Mucosa of descending colon (tissue), 3 donors: ENCODE measurements at regions not wholly inside any gene's neighbourhood (a gene's known extent, or its start where the extent isn't known, plus 50 kb on each side); places are given as distances from the start of the nearest gene placed in this dataset.

Experiments used
- ATAC-seq: fragments of 200-7000 bp; cut with Tn5 transposase; one replicate; pipeline ENCODE4 v1.9.1; 2020; ENCODE audit warnings: mild to moderate bottlenecking, moderate library complexity
- DNase-seq, 3 donors: peaks; one replicate each; pipeline ENCODE4 v3.0.0-alpha.2; 2020
- H3K36me3 ChIP-seq: fragments of 200-600 bp; one replicate; pipeline ENCODE4 v1.8.0; 2021; ENCODE audit warnings: low read depth, mild to moderate bottlenecking
- H3K4me1 ChIP-seq: fragments of 200-600 bp; one replicate; pipeline ENCODE4 v1.8.0; 2021; ENCODE audit warnings: low read depth, mild to moderate bottlenecking
- H3K4me3 ChIP-seq: fragments of 200-600 bp; one replicate; pipeline ENCODE4 v1.8.0; 2021; ENCODE audit warnings: mild to moderate bottlenecking
- H3K9me3 ChIP-seq: fragments of 200-600 bp; one replicate; pipeline ENCODE4 v1.8.0; 2021; ENCODE audit warnings: mild to moderate bottlenecking
- intact Hi-C, 2 donors: fragments of 100-400 bp; cut with DNase I in 1 of 2; cut with micrococcal nuclease in 1 of 2; formaldehyde crosslinking; loops; one replicate each; pipeline versions ENCODE4 v1.11.0 to v1.11.1; 2022; cut with DNase I, micrococcal nuclease
- TF ChIP-seq, protein P1 (sequence below): fragments of 200-600 bp; IDR thresholded peaks from one replicate; pipeline ENCODE4 v1.8.0; 2022; ENCODE audit warnings: antibody characterized with exemption, mild to moderate bottlenecking
- donor health status: DM: no; HTN: no; CAD: no; lungs with moderate emphysema.
- donor health status: DM: no; HTN: no; CAD: no.
- donor health status: DM: no; HTN: yes; CAD: no.

DNA sequence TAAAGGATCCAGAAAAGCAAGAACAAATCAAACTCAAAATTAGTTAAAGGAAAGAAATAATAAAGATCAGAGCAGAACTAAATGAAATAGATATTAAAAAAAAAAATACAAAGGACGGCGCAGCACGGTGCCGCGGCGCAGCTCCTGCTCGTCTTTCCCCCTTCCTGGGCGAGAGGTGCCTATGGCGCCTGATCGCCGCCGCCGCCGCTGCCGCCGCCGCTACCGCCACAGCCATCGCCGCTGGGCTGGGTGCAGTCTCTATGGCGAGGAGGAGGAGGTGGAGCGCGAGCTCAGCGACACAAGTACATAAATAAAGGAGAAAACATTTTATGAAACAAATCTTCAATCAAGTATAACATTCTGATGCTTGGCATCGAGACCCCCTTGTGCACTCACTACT is 77.6 kb upstream of the VANGL1 start:
- no peak for DNase-seq
- no peak overlapping the region for H3K4me3 ChIP-seq
- no peak for ATAC-seq
- intact Hi-C loops: no loop called here
- TF ChIP-seq, protein P1, sequence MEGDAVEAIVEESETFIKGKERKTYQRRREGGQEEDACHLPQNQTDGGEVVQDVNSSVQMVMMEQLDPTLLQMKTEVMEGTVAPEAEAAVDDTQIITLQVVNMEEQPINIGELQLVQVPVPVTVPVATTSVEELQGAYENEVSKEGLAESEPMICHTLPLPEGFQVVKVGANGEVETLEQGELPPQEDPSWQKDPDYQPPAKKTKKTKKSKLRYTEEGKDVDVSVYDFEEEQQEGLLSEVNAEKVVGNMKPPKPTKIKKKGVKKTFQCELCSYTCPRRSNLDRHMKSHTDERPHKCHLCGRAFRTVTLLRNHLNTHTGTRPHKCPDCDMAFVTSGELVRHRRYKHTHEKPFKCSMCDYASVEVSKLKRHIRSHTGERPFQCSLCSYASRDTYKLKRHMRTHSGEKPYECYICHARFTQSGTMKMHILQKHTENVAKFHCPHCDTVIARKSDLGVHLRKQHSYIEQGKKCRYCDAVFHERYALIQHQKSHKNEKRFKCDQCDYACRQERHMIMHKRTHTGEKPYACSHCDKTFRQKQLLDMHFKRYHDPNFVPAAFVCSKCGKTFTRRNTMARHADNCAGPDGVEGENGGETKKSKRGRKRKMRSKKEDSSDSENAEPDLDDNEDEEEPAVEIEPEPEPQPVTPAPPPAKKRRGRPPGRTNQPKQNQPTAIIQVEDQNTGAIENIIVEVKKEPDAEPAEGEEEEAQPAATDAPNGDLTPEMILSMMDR: no peak
- no peaks in the 10 kb centered on the region for H3K4me1 ChIP-seq
- H3K9me3 ChIP-seq: peaks cover 14% of the 10 kb centered on the region
- no peaks in the 10 kb centered on the region for H3K36me3 ChIP-seq

DNA sequence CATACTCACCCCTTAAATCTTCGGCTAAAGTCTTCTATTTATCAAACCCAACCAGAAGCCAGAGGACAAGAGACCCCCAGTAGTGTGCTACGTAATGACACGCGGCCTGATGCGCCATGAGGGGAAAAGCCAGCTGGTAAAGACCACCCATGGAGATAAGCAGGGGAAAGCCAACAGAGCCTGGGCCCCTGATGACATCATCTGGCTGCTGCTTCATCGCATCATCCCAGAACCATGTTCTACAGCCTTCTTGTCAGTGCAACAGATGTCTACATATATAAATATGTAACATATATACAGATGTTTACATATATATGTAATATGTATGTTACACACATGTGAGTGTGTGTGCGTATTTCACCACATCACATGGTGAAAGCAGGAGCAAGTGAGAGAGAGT is 81.7 kb upstream of the VANGL1 start:
- H3K9me3 ChIP-seq: no peaks in the 10 kb centered on the region
- no peaks in the 10 kb centered on the region for H3K4me1 ChIP-seq
- no peak for ATAC-seq
- no peak overlapping the region for H3K4me3 ChIP-seq
- TF ChIP-seq, protein P1: no peak
- DNase-seq: no peak
- intact Hi-C loops: no loop called here
- no peaks in the 10 kb centered on the region for H3K36me3 ChIP-seq

DNA sequence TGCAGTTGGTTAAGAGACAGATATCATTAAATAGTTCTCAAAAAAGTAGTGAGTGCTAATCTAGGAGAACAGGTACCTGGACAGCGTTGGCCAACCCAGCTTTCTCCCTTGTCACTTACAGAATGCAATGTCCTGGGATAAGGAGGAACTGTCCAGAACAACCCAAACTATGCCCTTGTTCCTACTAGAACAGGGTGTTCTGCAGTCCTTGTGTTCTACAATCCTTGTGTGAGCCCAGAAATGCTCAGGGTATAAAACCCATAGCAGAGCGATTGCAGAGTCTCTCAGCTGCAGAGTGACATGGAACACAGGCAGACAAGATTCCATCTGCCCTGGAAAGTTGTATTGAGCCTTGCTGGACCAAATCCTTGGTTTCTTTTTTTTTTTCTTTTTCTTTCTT is 83.5 kb upstream of the VANGL1 start:
- TF ChIP-seq, protein P1: no peak
- intact Hi-C loops: no loop called here
- no peaks in the 10 kb centered on the region for H3K9me3 ChIP-seq
- no peak overlapping the region for H3K4me3 ChIP-seq
- ATAC-seq (no peak), DNase-seq (no peak)
- no peaks in the 10 kb centered on the region for H3K36me3 ChIP-seq
- no peaks in the 10 kb centered on the region for H3K4me1 ChIP-seq

DNA sequence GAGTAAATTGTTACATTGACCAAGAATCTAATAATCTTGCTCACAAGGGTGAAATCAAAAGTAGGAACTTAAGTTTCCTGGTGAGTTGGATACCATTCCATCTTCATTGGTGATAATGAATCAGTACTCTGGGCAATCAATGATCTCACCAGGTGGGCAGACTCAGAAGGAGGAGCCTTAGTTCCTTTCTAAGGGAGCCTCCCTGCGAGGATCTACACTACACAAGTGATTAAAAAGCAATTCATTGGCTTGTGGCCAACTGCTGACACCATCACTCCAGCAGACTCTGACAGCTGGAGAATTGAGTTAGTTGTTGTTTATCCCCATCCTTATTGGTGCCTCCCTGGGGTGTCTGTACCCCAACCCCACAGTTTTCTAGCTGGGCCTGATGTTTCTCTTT is 84.1 kb upstream of the VANGL1 start:
- Histone ChIP-seq H3K9me3 (no peaks in the 10 kb centered on the region), H3K4me3 (no peak overlapping the region), H3K36me3 (no peaks in the 10 kb centered on the region), H3K4me1 (no peaks in the 10 kb centered on the region)
- intact Hi-C loops: no loop called here
- ATAC-seq: no peak
- DNase-seq: no peak
- TF ChIP-seq, protein P1: no peak

DNA sequence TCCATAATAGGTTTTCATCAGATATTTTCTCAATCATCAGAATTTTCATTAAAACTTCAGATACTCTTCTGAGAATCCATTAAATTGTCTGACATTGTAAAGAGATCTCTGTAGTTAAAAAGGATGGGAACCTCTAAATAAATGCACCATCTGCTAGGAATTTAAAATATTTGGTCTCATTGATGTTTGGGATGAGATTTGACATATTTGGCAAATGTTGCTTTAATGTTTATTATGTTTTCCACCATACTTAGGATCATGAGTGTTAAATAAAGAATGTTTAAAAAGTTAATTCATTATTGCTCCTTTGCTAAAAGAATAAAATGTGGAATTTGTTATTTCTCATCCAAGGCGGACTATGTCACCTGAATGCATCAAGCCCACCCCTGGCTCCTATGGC is 85.5 kb upstream of the VANGL1 start:
- no peaks in the 10 kb centered on the region for H3K36me3 ChIP-seq
- no peaks in the 10 kb centered on the region for H3K9me3 ChIP-seq
- no peak for DNase-seq
- TF ChIP-seq, protein P1: no peak
- intact Hi-C loops: no loop called here
- no peak for ATAC-seq
- H3K4me1 ChIP-seq: no peaks in the 10 kb centered on the region
- no peak overlapping the region for H3K4me3 ChIP-seq

DNA sequence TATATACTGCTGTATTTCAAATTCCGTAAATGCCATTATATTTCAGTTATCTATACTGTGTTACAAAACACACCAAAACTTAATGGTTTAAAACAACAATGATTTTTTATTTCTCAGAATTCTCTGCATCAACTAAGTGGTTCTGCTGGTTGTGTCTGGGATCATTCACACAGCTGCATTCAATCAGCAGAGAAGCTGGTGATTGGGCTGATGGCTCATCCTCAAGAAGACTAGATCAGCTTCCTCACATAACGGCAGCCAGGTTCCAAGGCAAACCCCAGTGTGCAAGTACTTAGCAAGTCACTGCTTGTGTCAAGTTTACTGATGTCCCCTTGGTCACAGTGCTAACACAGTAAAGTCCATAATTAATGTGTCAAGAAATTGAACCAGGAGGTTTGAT is 86.3 kb upstream of the VANGL1 start:
- H3K9me3 ChIP-seq: no peaks in the 10 kb centered on the region
- ATAC-seq: no peak
- no peak overlapping the region for H3K4me3 ChIP-seq
- TF ChIP-seq, protein P1: no peak
- no peaks in the 10 kb centered on the region for H3K36me3 ChIP-seq
- no peaks in the 10 kb centered on the region for H3K4me1 ChIP-seq
- intact Hi-C loops: no loop called here
- no peak for DNase-seq
